ENCODE measurements at regions not wholly inside any gene's neighbourhood (a gene's known extent, or its start where the extent isn't known, plus 50 kb on each side); places are given as distances from the start of the nearest gene placed in this dataset. TPM values are rescaled to one million over a fixed set of nuclear protein-coding genes. Genes with fewer than 3 reads are reported as not detected.

Small RNAs in the stretch of these regions (microRNA-seq; reads per million reads assigned to microRNA genes)
- not detected for gene MIR1268A (ENCODE audit: unreplicated experiment)
